Central memory CD4-positive, alpha-beta T cell (primary cell): ENCODE measurements at regions not wholly inside any gene's neighbourhood (a gene's known extent, or its start where the extent isn't known, plus 50 kb on each side); places are given as distances from the start of the nearest gene placed in this dataset.
"Not testable (repeated sequence)": the region's sequence is repeated elsewhere in the genome, so short reads cannot be mapped to it uniquely, and the experiment has no call there.

Experiments used
- DNase-seq: peaks from one replicate; pipeline ENCODE4 v3.0.0; 2022

GRCh38 chr4:124455671-124456070, 256.9 kb downstream of the ANKRD50 start:
- no peak for DNase-seq

GRCh38 chr4:124459196-124459940, 253.2 kb downstream of the ANKRD50 start:
- no peak for DNase-seq

GRCh38 chr4:124459941-124460310, 252.6 kb downstream of the ANKRD50 start:
- no peak for DNase-seq

- not testable (repeated sequence) for DNase-seq
These were observed 250.9 kb downstream of the ANKRD50 start for GRCh38 chr4:124461592-124461991.

- no peak for DNase-seq
These were observed 249.3 kb downstream of the ANKRD50 start for GRCh38 chr4:124462954-124463828.

- DNase-seq, result no peak
These were observed 247.7 kb downstream of the ANKRD50 start for GRCh38 chr4:124464836-124465235.

GRCh38 chr4:124468360-124468759, 244.2 kb downstream of the ANKRD50 start:
- no peak for DNase-seq

- DNase-seq, result no peak
These were observed 242.6 kb downstream of the ANKRD50 start for GRCh38 chr4:124469981-124470380.

- DNase-seq, result no peak
These were observed 234.1 kb downstream of the ANKRD50 start for GRCh38 chr4:124478470-124478869.

GRCh38 chr4:124480061-124480460, 232.5 kb downstream of the ANKRD50 start:
- no peak for DNase-seq

- DNase-seq, result no peak
These were observed 231.4 kb downstream of the ANKRD50 start for GRCh38 chr4:124481123-124481522.

- DNase-seq, result no peak
These were observed 229.3 kb downstream of the ANKRD50 start for GRCh38 chr4:124483048-124483906.

GRCh38 chr4:124484008-124484407, 228.5 kb downstream of the ANKRD50 start:
- no peak for DNase-seq

- DNase-seq, result no peak
These were observed 227.6 kb downstream of the ANKRD50 start for GRCh38 chr4:124484940-124485339.

GRCh38 chr4:124486423-124486822, 226.1 kb downstream of the ANKRD50 start:
- DNase-seq, result no peak

GRCh38 chr4:124487651-124488050, 224.9 kb downstream of the ANKRD50 start:
- no peak for DNase-seq

GRCh38 chr4:124491361-124492145, 221.0 kb downstream of the ANKRD50 start:
- DNase-seq, result no peak

GRCh38 chr4:124499261-124499660, 213.3 kb downstream of the ANKRD50 start:
- no peak for DNase-seq

- no peak for DNase-seq
These were observed 211.0 kb downstream of the ANKRD50 start for GRCh38 chr4:124501576-124501975.

- no peak for DNase-seq
These were observed 208.1 kb downstream of the ANKRD50 start for GRCh38 chr4:124504431-124504830.

- DNase-seq, result no peak
These were observed 207.3 kb downstream of the ANKRD50 start for GRCh38 chr4:124505211-124505610.

GRCh38 chr4:124509151-124509550, 203.4 kb downstream of the ANKRD50 start:
- no peak for DNase-seq
